ENCODE measurements at regions not wholly inside any gene's neighbourhood (a gene's known extent, or its start where the extent isn't known, plus 50 kb on each side); places are given as distances from the start of the nearest gene placed in this dataset.

GRCh38 chr10:129122846-129123245, 344.2 kb upstream of the MGMT start:
- Histone ChIP-seq H3K27me3 (ENCODE audit: low read length) (no peaks in the 10 kb centered on the region), H3K36me3 (ENCODE audit: insufficient read depth, low read length) (no peaks in the 10 kb centered on the region), H3K9me2 (replicated peaks; ENCODE audit: insufficient read depth, low read length) (no peaks in the 10 kb centered on the region), H4K20me1 (ENCODE audit: insufficient read depth, low read depth, low read length) (no peaks in the 10 kb centered on the region), H3K4me1 (ENCODE audit: low read length) (no peaks in the 10 kb centered on the region), H3K4me2 (ENCODE audit: low read depth, low read length, poor library complexity, severe bottlenecking) (no peak overlapping the region), H3K79me2 (ENCODE audit: low read length) (no peaks in the 10 kb centered on the region), H2AFZ (ENCODE audit: low read length) (no peak overlapping the region), H3K9ac (ENCODE audit: low read length) (no peak overlapping the region), H3K4me3 (ENCODE audit: low read length) (no peak overlapping the region), H3K27ac (ENCODE audit: low read length) (no peak overlapping the region), H3K9me3 (ENCODE audit: low read length) (no peaks in the 10 kb centered on the region)
- no peak for DNase-seq

DNA sequence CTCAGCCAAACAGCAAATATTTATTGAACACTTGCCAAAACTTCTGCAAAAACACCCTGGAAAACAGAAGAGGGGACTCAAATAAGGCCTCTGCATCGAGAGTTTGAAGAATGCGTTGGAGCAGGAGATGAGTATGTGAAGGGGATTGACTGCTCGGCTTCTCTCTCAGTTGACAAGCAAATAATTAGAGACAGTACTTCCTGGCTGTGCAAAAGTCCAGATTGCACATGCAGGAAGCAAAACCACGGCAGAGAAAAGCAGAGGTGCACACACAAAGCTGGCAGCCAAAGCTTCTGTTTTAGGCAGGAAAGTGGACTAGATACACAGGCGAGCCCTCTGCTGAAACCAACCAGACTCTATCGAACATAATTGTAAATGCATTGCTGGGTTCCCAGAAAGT, 343.6 kb upstream of the MGMT start:
- no peaks in the 10 kb centered on the region for H3K9me3 ChIP-seq (ENCODE audit: low read length)
- no peaks in the 10 kb centered on the region for H3K4me1 ChIP-seq (ENCODE audit: low read length)
- H3K9ac ChIP-seq (ENCODE audit: low read length), result no peak overlapping the region
- no peaks in the 10 kb centered on the region for H3K79me2 ChIP-seq (ENCODE audit: low read length)
- H3K27ac ChIP-seq (ENCODE audit: low read length), result no peak overlapping the region
- no peaks in the 10 kb centered on the region for H3K27me3 ChIP-seq (ENCODE audit: low read length)
- no peak overlapping the region for H3K4me3 ChIP-seq (ENCODE audit: low read length)
- H2AFZ ChIP-seq (ENCODE audit: low read length), result no peak overlapping the region
- no peaks in the 10 kb centered on the region for H3K9me2 ChIP-seq (replicated peaks; ENCODE audit: insufficient read depth, low read length)
- H4K20me1 ChIP-seq (ENCODE audit: insufficient read depth, low read depth, low read length), result no peaks in the 10 kb centered on the region
- no peaks in the 10 kb centered on the region for H3K36me3 ChIP-seq (ENCODE audit: insufficient read depth, low read length)
- no peak for DNase-seq
- H3K4me2 ChIP-seq (ENCODE audit: low read depth, low read length, poor library complexity, severe bottlenecking), result no peak overlapping the region

DNA sequence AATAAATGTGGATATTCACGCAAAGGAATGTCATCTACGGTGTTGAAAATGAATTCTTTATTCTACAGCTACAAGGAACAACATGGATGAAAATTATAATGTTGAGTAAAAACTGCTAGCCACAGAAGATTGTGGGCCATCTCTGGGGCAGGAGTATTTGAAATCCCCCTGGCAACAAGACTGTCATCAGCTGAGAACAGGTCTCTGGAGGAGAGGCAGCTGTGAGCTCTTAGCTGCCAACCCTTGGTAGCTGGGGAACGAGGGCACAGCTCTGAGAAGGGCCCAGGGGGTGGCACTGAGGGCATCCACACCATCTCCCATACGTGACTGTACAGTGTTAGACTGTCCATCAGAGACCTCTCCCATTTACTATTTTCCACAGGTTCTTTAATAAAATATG, 340.1 kb upstream of the MGMT start:
- Histone ChIP-seq H4K20me1 (ENCODE audit: insufficient read depth, low read depth, low read length) (no peaks in the 10 kb centered on the region), H3K9ac (ENCODE audit: low read length) (no peak overlapping the region), H3K4me1 (ENCODE audit: low read length) (no peaks in the 10 kb centered on the region), H3K9me2 (replicated peaks; ENCODE audit: insufficient read depth, low read length) (no peaks in the 10 kb centered on the region), H3K79me2 (ENCODE audit: low read length) (no peaks in the 10 kb centered on the region), H3K4me3 (ENCODE audit: low read length) (no peak overlapping the region), H3K27me3 (ENCODE audit: low read length) (no peaks in the 10 kb centered on the region), H3K9me3 (ENCODE audit: low read length) (no peaks in the 10 kb centered on the region), H3K4me2 (ENCODE audit: low read depth, low read length, poor library complexity, severe bottlenecking) (no peak overlapping the region), H3K27ac (ENCODE audit: low read length) (no peak overlapping the region), H3K36me3 (ENCODE audit: insufficient read depth, low read length) (no peaks in the 10 kb centered on the region), H2AFZ (ENCODE audit: low read length) (no peak overlapping the region)
- DNase-seq, result no peak

DNA sequence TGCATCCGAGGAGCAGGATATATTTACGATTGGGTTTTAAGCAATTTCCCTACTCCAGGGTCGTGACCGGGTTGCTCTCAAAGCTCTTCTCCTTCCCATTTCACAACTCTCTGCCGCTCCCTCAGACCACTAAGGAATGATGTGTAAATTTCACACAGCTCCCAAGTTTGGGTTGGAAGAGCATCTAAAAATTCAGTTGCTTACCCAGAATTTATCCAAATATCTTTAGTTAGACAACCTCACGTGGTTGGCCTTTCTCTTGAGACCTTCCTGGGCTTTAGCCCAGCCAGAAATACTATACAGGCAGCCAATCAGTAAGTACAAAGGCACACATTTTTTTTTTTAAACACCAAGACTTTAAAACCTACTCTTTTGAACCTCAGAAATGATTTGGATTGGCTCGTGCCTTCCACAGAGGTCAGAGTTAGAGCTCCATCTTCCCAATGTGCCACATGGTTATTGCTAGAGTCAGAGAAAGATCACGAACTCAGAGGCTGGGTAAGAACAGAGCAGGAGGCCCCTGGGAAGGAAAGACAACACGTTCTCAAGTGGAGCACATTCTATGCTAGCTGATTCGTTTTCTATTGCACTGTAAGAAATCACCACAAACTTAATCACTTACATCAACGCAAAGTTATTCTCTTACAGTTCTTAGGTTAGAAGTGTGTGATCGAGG, 335.4 kb upstream of the MGMT start:
- no peaks in the 10 kb centered on the region for H3K9me3 ChIP-seq (ENCODE audit: low read length)
- no peaks in the 10 kb centered on the region for H3K36me3 ChIP-seq (ENCODE audit: insufficient read depth, low read length)
- no peaks in the 10 kb centered on the region for H3K4me1 ChIP-seq (ENCODE audit: low read length)
- H3K27me3 ChIP-seq (ENCODE audit: low read length), result no peaks in the 10 kb centered on the region
- DNase-seq, result no peak
- no peak overlapping the region for H2AFZ ChIP-seq (ENCODE audit: low read length)
- no peak overlapping the region for H3K4me3 ChIP-seq (ENCODE audit: low read length)
- H3K4me2 ChIP-seq (ENCODE audit: low read depth, low read length, poor library complexity, severe bottlenecking), result no peak overlapping the region
- no peaks in the 10 kb centered on the region for H3K9me2 ChIP-seq (replicated peaks; ENCODE audit: insufficient read depth, low read length)
- no peak overlapping the region for H3K27ac ChIP-seq (ENCODE audit: low read length)
- no peaks in the 10 kb centered on the region for H3K79me2 ChIP-seq (ENCODE audit: low read length)
- H3K9ac ChIP-seq (ENCODE audit: low read length), result no peak overlapping the region
- no peaks in the 10 kb centered on the region for H4K20me1 ChIP-seq (ENCODE audit: insufficient read depth, low read depth, low read length)

DNA sequence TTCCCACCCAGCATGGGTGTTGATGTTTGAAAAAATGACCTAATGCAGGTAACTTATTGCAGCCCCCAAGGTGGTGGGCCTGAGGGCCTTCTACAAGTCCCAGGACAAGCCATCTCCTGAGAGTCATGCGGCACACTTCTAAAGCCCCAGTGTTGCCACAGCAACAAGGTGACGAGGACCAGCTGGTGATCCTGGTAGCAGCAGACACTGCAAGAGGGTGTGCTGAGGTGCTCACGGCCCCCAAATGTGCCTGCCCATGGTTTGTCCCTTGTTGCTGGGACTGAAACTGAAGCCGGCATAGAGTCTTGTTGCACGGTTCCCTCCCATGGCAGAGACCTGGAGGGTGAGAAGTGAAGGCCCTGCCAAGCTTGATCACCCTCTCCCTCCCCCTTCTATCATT, 333.2 kb upstream of the MGMT start:
- Histone ChIP-seq H3K9me3 (ENCODE audit: low read length) (no peaks in the 10 kb centered on the region), H3K4me1 (ENCODE audit: low read length) (no peaks in the 10 kb centered on the region), H3K27me3 (ENCODE audit: low read length) (no peaks in the 10 kb centered on the region), H3K4me3 (ENCODE audit: low read length) (no peak overlapping the region), H3K9ac (ENCODE audit: low read length) (no peak overlapping the region), H4K20me1 (ENCODE audit: insufficient read depth, low read depth, low read length) (no peaks in the 10 kb centered on the region), H3K9me2 (replicated peaks; ENCODE audit: insufficient read depth, low read length) (no peaks in the 10 kb centered on the region), H3K36me3 (ENCODE audit: insufficient read depth, low read length) (no peaks in the 10 kb centered on the region), H3K79me2 (ENCODE audit: low read length) (no peaks in the 10 kb centered on the region), H3K27ac (ENCODE audit: low read length) (no peak overlapping the region), H2AFZ (ENCODE audit: low read length) (no peak overlapping the region), H3K4me2 (ENCODE audit: low read depth, low read length, poor library complexity, severe bottlenecking) (no peak overlapping the region)
- no peak for DNase-seq

DNA sequence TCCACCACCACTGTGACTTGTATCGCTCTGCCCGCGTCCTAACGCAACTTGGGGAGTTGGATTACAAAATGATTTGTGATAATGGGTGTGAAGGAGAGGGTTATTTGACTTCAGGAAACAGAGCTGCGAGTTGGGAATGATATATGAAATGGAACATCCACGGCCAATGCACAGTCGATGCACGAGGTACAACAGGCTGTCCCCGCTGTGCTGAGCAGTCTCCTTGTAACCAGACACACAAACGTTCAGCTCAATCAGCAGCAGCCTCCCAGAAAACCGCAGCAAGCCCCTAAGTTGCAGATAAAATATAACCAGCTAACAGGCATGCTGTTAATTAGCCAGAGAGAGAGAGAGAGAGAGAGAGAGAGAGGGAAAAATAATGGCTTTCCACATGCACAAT, 332.7 kb upstream of the MGMT start:
- no peak overlapping the region for H3K27ac ChIP-seq (ENCODE audit: low read length)
- no peaks in the 10 kb centered on the region for H3K4me1 ChIP-seq (ENCODE audit: low read length)
- no peak overlapping the region for H3K9ac ChIP-seq (ENCODE audit: low read length)
- H3K9me2 ChIP-seq (replicated peaks; ENCODE audit: insufficient read depth, low read length), result no peaks in the 10 kb centered on the region
- no peak overlapping the region for H3K4me2 ChIP-seq (ENCODE audit: low read depth, low read length, poor library complexity, severe bottlenecking)
- H3K27me3 ChIP-seq (ENCODE audit: low read length), result no peaks in the 10 kb centered on the region
- H3K9me3 ChIP-seq (ENCODE audit: low read length), result no peaks in the 10 kb centered on the region
- no peak overlapping the region for H3K4me3 ChIP-seq (ENCODE audit: low read length)
- H3K36me3 ChIP-seq (ENCODE audit: insufficient read depth, low read length), result no peaks in the 10 kb centered on the region
- H2AFZ ChIP-seq (ENCODE audit: low read length), result no peak overlapping the region
- DNase-seq, result no peak
- no peaks in the 10 kb centered on the region for H4K20me1 ChIP-seq (ENCODE audit: insufficient read depth, low read depth, low read length)
- no peaks in the 10 kb centered on the region for H3K79me2 ChIP-seq (ENCODE audit: low read length)

DNA sequence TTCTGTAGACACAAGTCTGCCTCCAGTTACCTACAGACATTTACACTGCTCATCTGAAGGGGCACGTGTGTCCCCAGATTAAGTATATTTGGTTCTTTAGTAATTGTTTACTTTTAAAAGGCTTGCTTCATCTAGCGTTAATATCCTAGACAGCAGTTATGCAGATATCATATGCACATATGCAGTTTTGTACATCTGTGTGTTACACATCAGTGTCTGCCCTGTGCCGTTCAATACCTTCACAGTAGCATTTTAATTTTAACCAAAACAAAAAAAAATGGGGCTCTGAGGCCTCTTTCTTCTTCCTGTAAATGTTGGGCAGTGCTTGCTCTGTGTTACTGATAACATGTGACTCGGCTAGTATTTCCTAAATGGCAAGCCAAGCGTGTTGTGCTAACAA, 331.4 kb upstream of the MGMT start:
- Histone ChIP-seq H4K20me1 (ENCODE audit: insufficient read depth, low read depth, low read length) (no peaks in the 10 kb centered on the region), H3K27me3 (ENCODE audit: low read length) (no peaks in the 10 kb centered on the region), H3K9me3 (ENCODE audit: low read length) (no peaks in the 10 kb centered on the region), H3K9ac (ENCODE audit: low read length) (no peak overlapping the region), H3K27ac (ENCODE audit: low read length) (no peak overlapping the region), H3K36me3 (ENCODE audit: insufficient read depth, low read length) (no peaks in the 10 kb centered on the region), H3K4me2 (ENCODE audit: low read depth, low read length, poor library complexity, severe bottlenecking) (no peak overlapping the region), H3K4me1 (ENCODE audit: low read length) (no peaks in the 10 kb centered on the region; the same call in 1 of the 2 replicates), H3K4me3 (ENCODE audit: low read length) (no peak overlapping the region), H3K79me2 (ENCODE audit: low read length) (no peaks in the 10 kb centered on the region), H2AFZ (ENCODE audit: low read length) (no peak overlapping the region), H3K9me2 (replicated peaks; ENCODE audit: insufficient read depth, low read length) (no peaks in the 10 kb centered on the region)
- DNase-seq, result no peak

DNA sequence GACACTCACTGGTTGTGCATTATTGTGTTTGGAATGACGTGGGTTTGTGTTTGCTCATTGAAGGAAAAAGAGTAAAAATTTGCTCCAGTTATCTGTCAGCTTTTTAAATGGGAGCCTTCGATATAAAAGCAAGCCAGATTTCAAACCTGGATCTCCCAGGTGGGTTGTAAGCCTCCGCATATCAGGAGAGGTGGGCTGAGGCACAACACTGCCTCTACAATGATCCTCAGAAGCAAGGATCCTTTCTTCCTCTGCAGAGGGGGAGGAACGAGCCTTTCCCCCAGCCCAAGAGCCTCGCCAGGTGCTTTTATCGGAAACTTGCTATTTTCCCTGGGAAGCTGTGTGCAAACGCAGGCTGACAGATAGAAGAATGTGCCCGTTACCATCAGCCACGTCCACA, 331.0 kb upstream of the MGMT start:
- no peak overlapping the region for H3K4me2 ChIP-seq (ENCODE audit: low read depth, low read length, poor library complexity, severe bottlenecking)
- no peaks in the 10 kb centered on the region for H4K20me1 ChIP-seq (ENCODE audit: insufficient read depth, low read depth, low read length)
- H3K27ac ChIP-seq (ENCODE audit: low read length), result no peak overlapping the region
- H3K9ac ChIP-seq (ENCODE audit: low read length), result no peak overlapping the region
- no peaks in the 10 kb centered on the region for H3K27me3 ChIP-seq (ENCODE audit: low read length)
- H2AFZ ChIP-seq (ENCODE audit: low read length), result no peak overlapping the region
- no peak for DNase-seq
- no peaks in the 10 kb centered on the region for H3K36me3 ChIP-seq (ENCODE audit: insufficient read depth, low read length)
- H3K9me2 ChIP-seq (replicated peaks; ENCODE audit: insufficient read depth, low read length), result no peaks in the 10 kb centered on the region
- no peaks in the 10 kb centered on the region for H3K9me3 ChIP-seq (ENCODE audit: low read length)
- no peak overlapping the region for H3K4me3 ChIP-seq (ENCODE audit: low read length)
- no peaks in the 10 kb centered on the region for H3K79me2 ChIP-seq (ENCODE audit: low read length)
- no peaks in the 10 kb centered on the region; the same call in 1 of the 2 replicates for H3K4me1 ChIP-seq (ENCODE audit: low read length)

GRCh38 chr10:129136951-129137350, 330.1 kb upstream of the MGMT start:
- Histone ChIP-seq H3K4me1 (ENCODE audit: low read length) (peaks cover 5% of the 10 kb centered on the region), H3K36me3 (ENCODE audit: insufficient read depth, low read length) (no peaks in the 10 kb centered on the region), H3K4me2 (ENCODE audit: low read depth, low read length, poor library complexity, severe bottlenecking) (no peak overlapping the region), H3K9ac (ENCODE audit: low read length) (no peak overlapping the region), H3K79me2 (ENCODE audit: low read length) (no peaks in the 10 kb centered on the region), H4K20me1 (ENCODE audit: insufficient read depth, low read depth, low read length) (no peaks in the 10 kb centered on the region), H3K9me2 (replicated peaks; ENCODE audit: insufficient read depth, low read length) (no peaks in the 10 kb centered on the region), H3K27me3 (ENCODE audit: low read length) (no peaks in the 10 kb centered on the region), H3K27ac (ENCODE audit: low read length) (no peak overlapping the region), H3K9me3 (ENCODE audit: low read length) (no peaks in the 10 kb centered on the region), H2AFZ (ENCODE audit: low read length) (no peak overlapping the region), H3K4me3 (ENCODE audit: low read length) (no peak overlapping the region)
- no peak for DNase-seq
